Activated T-cell treated with anti-CD3 and anti-CD28 coated beads, Interleukin-2, amount 50 U/mL, for 48 hours (primary cell): ENCODE measurements at regions not wholly inside any gene's neighbourhood (a gene's known extent, or its start where the extent isn't known, plus 50 kb on each side); places are given as distances from the start of the nearest gene placed in this dataset.

Source experiments
- DNase-seq, 2 experiments: peaks; one replicate each; pipeline ENCODE4 v3.0.0-alpha.2; 2020

DNA sequence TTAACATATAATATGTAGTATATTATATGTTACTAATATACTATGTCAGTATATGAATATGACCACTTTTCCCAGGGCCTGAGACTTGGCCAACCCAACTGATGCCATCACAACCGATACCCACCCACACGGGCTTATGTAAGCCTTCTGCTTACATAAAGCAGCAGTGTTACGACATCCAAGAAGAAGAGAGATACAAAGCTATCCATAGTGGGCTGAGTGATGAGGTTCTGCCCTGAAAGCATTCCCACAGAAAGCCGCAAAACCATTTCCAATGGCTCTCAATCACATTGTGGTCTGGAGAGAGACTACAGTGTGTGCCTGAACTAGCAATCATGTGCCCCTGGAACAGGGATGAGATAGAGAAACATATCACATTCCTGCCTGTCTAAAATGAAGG lies 177.9 kb downstream of the PLOD2 start:
- no peak for DNase-seq
